G401.6 (cell line): ENCODE measurements at regions not wholly inside any gene's neighbourhood (a gene's known extent, or its start where the extent isn't known, plus 50 kb on each side); places are given as distances from the start of the nearest gene placed in this dataset.
"Not testable (repeated sequence)": the region's sequence is repeated elsewhere in the genome, so short reads cannot be mapped to it uniquely, and the experiment has no call there.

ENCODE experiments used
- FAIRE-seq: peaks from 2 replicates; lab custom pipeline; 2012; peaks lifted over from hg19 to GRCh38; lab: Jason Lieb, UNC

DNA sequence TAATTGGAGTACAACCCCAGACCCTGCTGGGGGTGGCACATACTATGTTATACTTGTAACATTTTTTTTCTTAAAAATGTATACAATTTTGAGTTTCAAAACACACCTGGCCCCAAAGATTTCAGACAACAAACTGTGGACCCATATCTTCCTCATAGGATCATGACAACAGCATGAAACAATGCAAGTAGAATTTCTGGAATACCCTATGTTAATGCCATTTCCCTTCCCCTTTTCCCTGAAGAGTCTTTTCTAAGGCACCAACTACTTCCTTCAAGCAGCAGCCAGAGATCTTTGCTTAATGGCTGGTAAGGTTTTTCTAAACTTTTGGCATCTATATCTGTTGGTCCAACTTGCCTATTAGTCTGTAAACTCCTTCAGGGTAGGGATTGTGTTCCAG lies 99.9 kb upstream of the SERBP1 start:
- no peak for FAIRE-seq

GRCh38 chr1:67532452-67533216 lies 102.4 kb upstream of the SERBP1 start:
- peak; percentile 87 for FAIRE-seq

DNA sequence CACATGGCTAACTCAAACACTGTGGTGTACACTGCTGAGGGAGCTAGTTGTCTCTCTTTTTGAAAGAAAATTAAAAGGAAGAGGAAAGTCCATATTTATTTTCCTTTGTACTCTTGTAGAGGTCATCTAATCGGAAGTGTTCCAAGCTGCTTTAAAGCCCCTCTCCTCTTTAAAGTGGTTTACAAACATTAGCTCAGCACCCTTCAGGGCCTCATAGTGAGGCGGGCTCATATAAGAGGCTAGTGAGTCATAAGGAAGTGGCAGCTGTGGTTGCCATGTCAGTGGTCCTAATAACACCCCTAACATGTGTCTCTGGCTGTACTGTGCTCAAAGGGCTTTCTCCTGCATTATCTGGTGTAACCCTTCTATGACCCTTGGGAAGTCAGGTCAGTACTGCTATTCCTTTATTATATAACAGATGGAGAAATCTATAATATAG lies 104.4 kb upstream of the SERBP1 start:
- no peak for FAIRE-seq

- peak; percentile 65 for FAIRE-seq
Measured at GRCh38 chr1:67535474-67535873, 105.3 kb upstream of the SERBP1 start.

DNA sequence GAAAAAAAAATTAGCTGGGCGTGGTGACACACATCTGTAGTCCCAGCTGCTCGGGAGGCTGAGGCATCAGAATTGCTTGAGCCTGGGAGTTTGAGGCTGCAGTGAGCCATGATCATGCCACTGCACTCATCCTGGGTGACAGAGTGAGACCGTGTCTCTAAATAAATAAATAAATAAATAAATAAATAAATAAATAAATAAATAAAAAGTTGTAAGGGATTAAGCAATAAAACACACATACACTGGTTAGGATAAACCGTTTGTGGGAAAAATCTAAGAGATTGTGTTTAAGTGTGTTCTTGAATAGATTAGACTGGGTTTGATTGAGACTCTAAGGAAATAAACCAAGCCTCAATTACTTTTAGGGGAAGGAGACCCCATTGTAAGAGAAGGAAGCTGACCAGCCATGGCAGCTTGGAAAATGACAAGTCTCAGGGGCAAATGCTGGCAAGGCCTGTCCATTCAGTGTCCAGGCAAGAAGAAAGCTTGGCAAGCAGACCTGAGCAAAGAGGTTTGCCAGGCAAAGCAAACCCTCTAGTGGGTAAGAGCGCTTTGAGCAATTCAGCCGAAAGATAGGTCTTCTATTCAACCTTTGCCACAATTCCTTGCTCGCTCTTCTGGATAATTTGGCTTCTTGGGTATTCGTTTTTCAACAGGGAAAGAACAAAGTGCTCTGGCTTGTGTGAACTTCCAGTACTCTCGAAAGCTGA lies 106.9 kb upstream of the SERBP1 start:
- no peak for FAIRE-seq

- no peak for FAIRE-seq
Measured at GRCh38 chr1:67537667-67538018, 107.4 kb upstream of the SERBP1 start.

GRCh38 chr1:67540025-67540732 lies 110.0 kb upstream of the SERBP1 start:
- FAIRE-seq, result no peak

DNA sequence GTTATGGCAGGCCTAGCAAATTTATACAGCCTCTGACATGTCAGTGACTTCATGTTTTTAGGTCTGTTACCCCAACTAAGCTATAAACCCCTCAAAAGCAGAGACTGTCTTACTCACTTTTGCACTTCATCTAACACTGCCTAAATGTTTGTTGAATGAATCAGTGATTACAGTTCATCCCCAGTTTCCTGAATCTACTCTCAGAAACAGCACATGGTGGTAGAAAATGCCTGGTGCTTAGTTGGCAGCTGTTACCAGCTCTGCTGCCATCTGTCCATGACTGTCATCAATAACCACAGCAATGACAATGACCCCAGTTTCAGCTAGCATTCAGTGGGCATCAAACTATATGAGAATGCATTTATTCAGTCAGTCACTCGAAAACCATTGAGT lies 110.5 kb upstream of the SERBP1 start:
- FAIRE-seq, result no peak

GRCh38 chr1:67542747-67543146 lies 112.5 kb upstream of the SERBP1 start:
- no peak for FAIRE-seq

GRCh38 chr1:67544921-67545320 lies 114.7 kb upstream of the SERBP1 start:
- no peak for FAIRE-seq

GRCh38 chr1:67545364-67545763 lies 115.2 kb upstream of the SERBP1 start:
- FAIRE-seq, result no peak

DNA sequence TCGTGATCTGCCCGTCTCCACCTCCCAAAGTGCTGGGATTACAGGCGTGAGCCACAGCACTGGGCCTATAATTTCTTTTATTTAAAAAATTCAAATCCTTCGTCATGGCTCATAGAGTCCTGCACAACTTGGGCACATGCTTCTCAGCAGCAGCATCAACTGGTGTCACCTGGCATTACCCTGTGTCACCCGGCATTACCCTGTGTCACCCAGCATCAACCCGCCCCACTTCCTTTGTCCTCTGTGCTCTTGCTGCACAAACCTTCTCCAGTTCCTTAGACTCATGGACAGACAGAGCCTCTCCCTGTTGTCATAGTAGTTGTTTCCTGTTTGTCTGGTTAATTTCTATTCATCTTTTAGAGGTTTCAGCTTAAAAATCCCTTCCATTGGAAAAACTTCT lies 121.2 kb upstream of the SERBP1 start:
- no peak for FAIRE-seq

GRCh38 chr1:67552336-67552759 lies 122.1 kb upstream of the SERBP1 start:
- FAIRE-seq, result no peak

DNA sequence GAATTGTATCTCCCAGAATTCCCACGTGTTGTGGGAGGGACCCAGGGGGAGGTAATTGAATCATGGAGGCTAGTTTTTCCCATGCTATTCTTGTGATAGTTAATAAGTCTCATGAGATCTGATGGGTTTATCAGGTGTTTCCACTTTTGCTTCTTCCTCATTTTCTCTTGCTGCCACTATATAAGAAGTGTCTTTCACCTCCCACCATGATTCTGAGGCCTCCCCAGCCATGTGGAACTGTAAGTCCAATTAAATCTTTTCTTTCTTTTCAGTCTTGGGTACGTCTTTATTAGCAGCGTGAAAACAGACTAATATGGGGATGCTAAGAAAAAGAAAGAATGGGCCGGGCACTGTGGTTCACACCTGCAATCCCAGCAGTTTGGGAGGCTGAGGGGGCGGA lies 124.0 kb upstream of the SERBP1 start:
- FAIRE-seq, result not testable (repeated sequence)

DNA sequence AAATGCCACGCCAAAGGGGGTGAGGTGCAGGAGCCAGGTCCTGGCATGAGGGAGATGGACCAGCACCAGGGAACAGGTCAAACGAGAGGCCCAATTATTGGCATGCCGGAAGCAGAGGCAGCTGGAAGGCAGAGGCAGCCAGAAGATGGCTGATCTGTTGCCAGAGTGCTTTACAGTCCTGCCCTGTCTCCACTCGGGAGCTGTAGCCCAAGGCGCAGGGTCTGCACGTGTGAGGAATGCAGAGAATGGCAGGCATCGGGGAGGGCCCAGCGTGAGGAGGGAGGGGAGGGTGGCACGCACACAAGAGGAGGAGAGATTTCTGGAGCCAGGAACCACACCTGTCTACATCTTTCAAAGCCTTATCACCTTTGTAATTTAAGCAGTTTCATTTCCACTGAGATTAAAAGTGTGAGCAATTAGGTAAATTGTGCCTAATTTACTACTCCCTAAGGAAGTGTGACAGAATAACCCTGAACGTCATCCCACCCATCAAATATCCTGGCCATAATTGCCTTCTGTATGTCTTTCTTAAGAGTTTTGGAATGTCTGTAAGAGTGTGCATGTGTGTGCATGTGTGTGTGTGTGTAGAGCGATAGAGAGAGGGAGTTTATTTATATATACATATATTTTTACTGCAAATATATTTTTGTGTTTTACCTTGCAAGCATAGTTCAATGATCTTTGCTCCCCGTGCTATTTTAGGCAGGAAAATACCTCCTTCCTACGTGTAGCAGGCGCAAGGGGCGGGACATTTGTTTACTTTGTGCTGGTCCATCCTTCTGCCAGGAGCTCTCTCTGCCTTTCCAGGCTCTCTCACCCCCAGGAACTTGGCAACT lies 125.5 kb upstream of the SERBP1 start:
- no peak for FAIRE-seq

DNA sequence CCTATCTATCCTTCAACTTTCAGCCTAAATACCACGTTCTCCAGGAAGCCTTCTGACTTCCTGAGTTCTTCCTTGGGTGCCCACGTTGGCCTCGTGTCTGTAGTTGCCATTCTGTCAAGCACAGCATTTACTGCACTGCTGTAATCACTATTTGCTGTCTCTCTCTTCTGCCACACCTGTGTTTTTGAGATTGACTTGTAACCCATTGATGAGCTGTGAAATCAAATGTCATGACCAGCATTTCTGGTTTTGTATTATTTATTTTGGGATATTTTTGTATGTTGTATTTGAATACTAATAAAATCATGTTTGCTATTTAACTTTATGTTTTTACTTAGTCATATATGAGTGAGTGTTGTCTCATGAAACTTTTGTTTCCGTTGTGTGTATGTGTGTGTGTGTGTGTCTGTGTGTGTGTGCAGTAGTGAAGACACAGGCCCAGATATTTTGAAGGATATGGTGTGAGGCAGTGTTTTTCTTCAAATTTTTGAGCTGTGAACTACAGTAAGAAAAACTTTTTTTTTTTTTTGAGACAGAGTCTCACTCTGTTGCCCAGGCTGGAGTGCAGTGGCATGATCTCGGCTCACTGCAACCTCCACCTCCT lies 126.2 kb upstream of the SERBP1 start:
- no peak for FAIRE-seq

DNA sequence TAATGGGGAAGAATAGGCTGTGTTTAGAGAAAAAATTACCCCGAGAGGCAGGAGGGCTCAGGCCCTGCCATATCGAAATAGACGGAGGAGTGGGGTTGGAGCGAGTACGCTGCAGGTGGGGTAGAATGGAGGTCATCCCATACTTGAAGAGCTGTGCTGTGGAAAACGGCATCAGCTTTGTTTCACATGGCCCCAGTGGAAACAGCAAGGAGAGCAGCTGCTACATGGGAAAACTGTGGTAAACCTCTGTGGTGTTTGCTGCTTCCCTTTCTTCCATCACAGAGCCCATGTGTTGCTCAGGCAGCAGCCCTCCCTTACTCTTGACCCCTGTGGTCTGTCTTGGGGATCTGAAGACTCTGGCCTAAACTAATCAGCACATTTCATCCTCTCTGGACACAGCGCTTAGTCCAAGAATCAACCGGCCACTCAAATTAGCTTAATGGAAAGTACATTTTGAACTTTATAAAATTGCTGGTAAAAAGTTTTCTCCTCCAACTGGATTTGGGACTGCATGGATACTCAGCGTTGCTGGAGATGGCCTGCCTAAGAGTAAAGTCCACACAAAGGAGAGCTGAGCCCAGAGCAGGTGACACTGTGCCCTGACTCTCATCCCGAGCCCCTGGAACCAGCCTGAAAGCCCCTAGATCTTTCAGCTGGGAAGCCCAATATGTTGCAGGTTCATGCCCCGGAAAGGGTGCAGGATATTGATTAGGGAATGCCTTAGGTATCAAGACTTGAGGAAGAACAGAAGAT lies 127.1 kb upstream of the GADD45A start:
- FAIRE-seq, result no peak

- FAIRE-seq, result no peak
Measured at GRCh38 chr1:67558449-67559193, 126.4 kb upstream of the GADD45A start.

- FAIRE-seq, result no peak
Measured at GRCh38 chr1:67559222-67559700, 125.7 kb upstream of the GADD45A start.

GRCh38 chr1:67560580-67561255 lies 124.3 kb upstream of the GADD45A start:
- no peak for FAIRE-seq
